Astrocyte (in vitro differentiated cells and primary cell): ENCODE measurements at regions not wholly inside any gene's neighbourhood (a gene's known extent, or its start where the extent isn't known, plus 50 kb on each side); places are given as distances from the start of the nearest gene placed in this dataset.

Experiments used
- DNase-seq: peaks from one replicate; pipeline ENCODE4 v3.0.0-alpha.2; 2010; ENCODE audit warnings: low read depth
- FAIRE-seq: peaks from 2 replicates; lab custom pipeline; 2011; peaks lifted over from hg19 to GRCh38; lab: Jason Lieb, UNC
- H2AFZ ChIP-seq: 2 replicates; pipeline ENCODE4 v1.6.0; 2012; ENCODE audit warnings: low read depth, low read length, inconsistent platforms
- H3K27ac ChIP-seq: 2 replicates; pipeline ENCODE4 v1.5.1; 2011; ENCODE audit warnings: low read depth, low read length, inconsistent platforms
- H3K27me3 ChIP-seq: 2 replicates; pipeline ENCODE4 v1.6.0; 2011; ENCODE audit warnings: low read length, inconsistent platforms; ENCODE audit not compliant: insufficient read depth
- H3K36me3 ChIP-seq: 2 replicates; pipeline ENCODE4 v1.5.1; 2011; ENCODE audit warnings: low read length, inconsistent platforms; ENCODE audit not compliant: insufficient read depth
- H3K4me1 ChIP-seq: 2 replicates; pipeline ENCODE4 v1.5.1; 2011; ENCODE audit warnings: low read length, inconsistent platforms; ENCODE audit not compliant: insufficient read depth
- H3K4me2 ChIP-seq: 2 replicates; pipeline ENCODE4 v1.6.0; 2012; ENCODE audit warnings: low read length, inconsistent platforms
- H3K4me3 ChIP-seq: 2 replicates; pipeline ENCODE4 v1.5.1; 2011; ENCODE audit warnings: low read depth, mild to moderate bottlenecking, low read length, inconsistent platforms; ENCODE audit not compliant: insufficient read depth
- H3K79me2 ChIP-seq: 2 replicates; pipeline ENCODE4 v1.6.0; 2012; ENCODE audit warnings: mild to moderate bottlenecking, low read length, inconsistent platforms; ENCODE audit not compliant: insufficient read depth
- H3K9ac ChIP-seq: 2 replicates; pipeline ENCODE4 v1.6.0; 2012; ENCODE audit warnings: mild to moderate bottlenecking, low read length, inconsistent platforms
- H3K9me3 ChIP-seq: 2 replicates; pipeline ENCODE4 v1.5.1; 2012; ENCODE audit warnings: low read depth, mild to moderate bottlenecking, low read length, inconsistent platforms; ENCODE audit not compliant: insufficient read depth
- H4K20me1 ChIP-seq: 2 replicates; pipeline ENCODE4 v1.6.0; 2012; ENCODE audit warnings: low read length, inconsistent platforms; ENCODE audit not compliant: insufficient read depth
- H3K27ac Mint-ChIP-seq: one replicate; pipeline ENCODE4 v1.8.0; 2021; ENCODE audit warnings: mild to moderate bottlenecking, mixed read lengths; ENCODE audit not compliant: unreplicated experiment
- H3K27me3 Mint-ChIP-seq: one replicate; pipeline ENCODE4 v1.8.0; 2021; ENCODE audit warnings: low read depth, mixed read lengths; ENCODE audit not compliant: unreplicated experiment
- H3K36me3 Mint-ChIP-seq: one replicate; pipeline ENCODE4 v1.8.0; 2021; ENCODE audit warnings: low read depth, mixed read lengths; ENCODE audit not compliant: unreplicated experiment
- H3K4me1 Mint-ChIP-seq: one replicate; pipeline ENCODE4 v1.8.0; 2021; ENCODE audit warnings: low read depth, mixed read lengths; ENCODE audit not compliant: unreplicated experiment
- H3K4me3 Mint-ChIP-seq: one replicate; pipeline ENCODE4 v1.8.0; 2021; ENCODE audit warnings: mild to moderate bottlenecking, moderate library complexity, mixed read lengths; ENCODE audit not compliant: unreplicated experiment
- H3K9me3 Mint-ChIP-seq: one replicate; pipeline ENCODE4 v1.8.0; 2021; ENCODE audit warnings: mild to moderate bottlenecking, mixed read lengths; ENCODE audit not compliant: unreplicated experiment
- EZH2 ChIP-seq: IDR thresholded peaks from 2 replicates; pipeline ENCODE4 v1.6.1; 2012; ENCODE audit warnings: mild to moderate bottlenecking, low read length, inconsistent platforms; ENCODE audit not compliant: insufficient read depth
- TF ChIP-seq, protein P1 (sequence below): IDR thresholded peaks from 2 replicates; pipeline ENCODE4 v1.5.1; 2011; ENCODE audit warnings: low read depth, mild to moderate bottlenecking, inconsistent platforms, low read length, moderate library complexity; ENCODE audit not compliant: insufficient read depth

DNA sequence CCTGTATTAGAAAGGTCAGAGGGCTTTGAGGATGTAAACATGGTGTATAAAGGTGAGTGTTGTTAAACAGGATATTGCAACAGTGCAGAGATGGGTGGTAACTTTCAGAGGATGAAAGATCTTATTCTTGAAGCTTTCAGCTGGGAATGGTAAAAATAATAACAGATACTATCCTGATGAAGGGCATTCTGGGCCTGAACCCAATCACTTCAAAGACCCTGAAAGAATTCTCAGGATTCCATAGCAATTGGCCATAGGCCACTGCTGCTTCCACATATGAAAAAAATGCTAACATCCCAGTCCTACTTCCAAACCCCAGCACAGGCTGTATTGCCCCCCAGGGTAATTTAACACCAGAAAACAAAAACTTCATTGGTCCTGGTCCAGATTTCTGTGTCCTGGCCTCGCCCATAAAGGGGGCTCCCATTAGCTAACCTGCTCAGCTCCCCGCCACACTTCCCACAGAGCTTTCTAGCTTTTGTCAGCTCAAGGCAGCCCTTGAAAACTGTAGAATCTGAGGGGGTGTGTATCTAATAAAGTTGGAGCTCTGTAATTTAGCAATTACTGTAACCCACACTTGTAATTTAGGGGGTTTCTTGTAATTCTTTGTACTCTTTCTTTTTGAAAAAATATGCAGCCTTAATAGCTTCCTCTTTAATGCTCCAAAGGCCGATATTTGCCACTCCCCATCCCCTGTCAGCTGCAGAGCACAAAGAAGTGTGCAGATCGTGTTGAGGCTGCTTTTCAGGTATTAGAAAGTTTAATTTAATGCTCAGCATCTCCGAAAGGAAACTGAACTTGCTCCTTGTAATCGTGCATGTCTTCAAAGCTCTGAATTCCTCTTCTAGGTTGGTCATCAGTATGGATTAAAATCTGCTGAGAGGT, 371.5 kb downstream of the SEC14L1 start:
- H3K9me3 Mint-ChIP-seq, result peaks cover 15% of the 10 kb centered on the region

DNA sequence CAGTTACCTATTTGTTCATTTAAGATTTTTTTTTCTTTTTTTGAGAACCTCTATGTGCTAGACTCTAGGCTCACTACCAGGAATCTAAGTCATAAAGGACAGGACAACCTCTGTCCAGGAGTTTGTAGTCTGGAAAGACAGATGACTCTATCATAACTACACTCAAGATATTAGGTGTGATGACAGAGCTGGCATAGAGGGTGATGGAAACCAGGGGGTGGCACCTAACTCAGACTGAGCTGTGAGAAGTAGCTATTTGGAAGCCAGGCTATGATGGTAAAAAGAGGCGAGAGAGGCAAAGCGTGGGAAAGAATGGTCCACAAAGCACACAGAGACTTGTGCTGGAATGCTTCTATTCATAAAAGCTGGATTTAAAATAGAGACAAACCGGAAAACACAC, 372.3 kb downstream of the SEC14L1 start:
- Histone ChIP-seq H3K27ac (no peak overlapping the region), H2AFZ (no peak overlapping the region), H3K36me3 (no peaks in the 10 kb centered on the region), H3K79me2 (no peaks in the 10 kb centered on the region), H3K9me3 (peaks cover 3% of the 10 kb centered on the region), H3K4me3 (no peak overlapping the region), H3K9ac (no peak overlapping the region), H3K4me1 (no peaks in the 10 kb centered on the region), H4K20me1 (no peaks in the 10 kb centered on the region), H3K4me2 (no peak overlapping the region), H3K27me3 (no peaks in the 10 kb centered on the region)
- TF ChIP-seq EZH2, result no peak
- TF ChIP-seq, protein P1, sequence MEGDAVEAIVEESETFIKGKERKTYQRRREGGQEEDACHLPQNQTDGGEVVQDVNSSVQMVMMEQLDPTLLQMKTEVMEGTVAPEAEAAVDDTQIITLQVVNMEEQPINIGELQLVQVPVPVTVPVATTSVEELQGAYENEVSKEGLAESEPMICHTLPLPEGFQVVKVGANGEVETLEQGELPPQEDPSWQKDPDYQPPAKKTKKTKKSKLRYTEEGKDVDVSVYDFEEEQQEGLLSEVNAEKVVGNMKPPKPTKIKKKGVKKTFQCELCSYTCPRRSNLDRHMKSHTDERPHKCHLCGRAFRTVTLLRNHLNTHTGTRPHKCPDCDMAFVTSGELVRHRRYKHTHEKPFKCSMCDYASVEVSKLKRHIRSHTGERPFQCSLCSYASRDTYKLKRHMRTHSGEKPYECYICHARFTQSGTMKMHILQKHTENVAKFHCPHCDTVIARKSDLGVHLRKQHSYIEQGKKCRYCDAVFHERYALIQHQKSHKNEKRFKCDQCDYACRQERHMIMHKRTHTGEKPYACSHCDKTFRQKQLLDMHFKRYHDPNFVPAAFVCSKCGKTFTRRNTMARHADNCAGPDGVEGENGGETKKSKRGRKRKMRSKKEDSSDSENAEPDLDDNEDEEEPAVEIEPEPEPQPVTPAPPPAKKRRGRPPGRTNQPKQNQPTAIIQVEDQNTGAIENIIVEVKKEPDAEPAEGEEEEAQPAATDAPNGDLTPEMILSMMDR, result no peak
- H3K4me1 Mint-ChIP-seq, result peaks cover 5% of the 10 kb centered on the region
- no peak overlapping the region for H3K4me3 Mint-ChIP-seq
- DNase-seq (no peak), FAIRE-seq (no peak)
- peaks cover 15% of the 10 kb centered on the region for H3K9me3 Mint-ChIP-seq
- no peak overlapping the region for H3K27ac Mint-ChIP-seq
- H3K27me3 Mint-ChIP-seq, result no peaks in the 10 kb centered on the region
- H3K36me3 Mint-ChIP-seq, result peaks cover 1% of the 10 kb centered on the region

More for the DNA sequence above, 371.5 kb downstream of the SEC14L1 start:
- H3K9me3 ChIP-seq, result peaks cover 3% of the 10 kb centered on the region
- H3K4me3 Mint-ChIP-seq, result no peak overlapping the region
- H3K9ac ChIP-seq, result no peak overlapping the region
- no peak overlapping the region for H3K27ac ChIP-seq
- H3K4me1 ChIP-seq, result no peaks in the 10 kb centered on the region
- H2AFZ ChIP-seq, result no peak overlapping the region
- no peaks in the 10 kb centered on the region for H3K27me3 Mint-ChIP-seq
- no peak overlapping the region for H3K4me2 ChIP-seq
- no peaks in the 10 kb centered on the region for H3K27me3 ChIP-seq
- no peak for TF ChIP-seq EZH2
- TF ChIP-seq, protein P1, result no peak
- peaks cover 5% of the 10 kb centered on the region for H3K4me1 Mint-ChIP-seq
- no peaks in the 10 kb centered on the region for H4K20me1 ChIP-seq
- FAIRE-seq (no peak), DNase-seq (no peak)
- no peaks in the 10 kb centered on the region for H3K36me3 ChIP-seq
- H3K36me3 Mint-ChIP-seq, result peaks cover 1% of the 10 kb centered on the region
- no peak overlapping the region for H3K4me3 ChIP-seq
- H3K79me2 ChIP-seq, result no peaks in the 10 kb centered on the region
- no peak overlapping the region for H3K27ac Mint-ChIP-seq

DNA sequence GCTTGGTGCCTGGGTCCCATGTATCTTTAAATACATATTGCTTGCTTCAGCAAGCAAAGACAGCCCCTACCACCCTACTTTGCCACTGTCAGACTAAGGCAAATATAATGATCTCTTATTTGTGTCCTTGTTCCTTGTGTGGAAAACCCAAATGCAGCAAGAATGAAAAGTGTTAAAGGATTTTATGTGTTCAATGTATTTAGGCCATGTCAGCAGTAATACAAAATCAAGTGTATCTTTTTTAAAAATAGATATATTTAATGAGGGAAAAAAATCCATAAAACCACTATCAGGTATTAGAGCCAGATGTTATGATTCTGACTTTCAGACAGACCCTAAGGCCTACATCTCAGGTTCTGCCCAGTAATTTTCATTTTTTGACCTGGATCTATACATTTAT, 374.5 kb downstream of the SEC14L1 start:
- no peak overlapping the region for H2AFZ ChIP-seq
- no peak overlapping the region for H3K4me3 ChIP-seq
- H3K27ac ChIP-seq, result no peak overlapping the region
- peaks cover 19% of the 10 kb centered on the region for H3K9me3 Mint-ChIP-seq
- H3K4me1 ChIP-seq, result no peaks in the 10 kb centered on the region
- FAIRE-seq, result no peak
- peaks cover under 1% of the 10 kb centered on the region for H3K9me3 ChIP-seq
- H3K4me1 Mint-ChIP-seq, result peaks cover 5% of the 10 kb centered on the region
- TF ChIP-seq, protein P1, result no peak
- TF ChIP-seq EZH2, result no peak
- DNase-seq, result no peak
- no peaks in the 10 kb centered on the region for H3K36me3 ChIP-seq
- H3K36me3 Mint-ChIP-seq, result peaks cover 1% of the 10 kb centered on the region
- no peak overlapping the region for H3K9ac ChIP-seq
- no peak overlapping the region for H3K27ac Mint-ChIP-seq
- no peaks in the 10 kb centered on the region for H4K20me1 ChIP-seq
- no peaks in the 10 kb centered on the region for H3K79me2 ChIP-seq
- H3K4me2 ChIP-seq, result no peak overlapping the region
- H3K27me3 ChIP-seq, result no peaks in the 10 kb centered on the region
- H3K27me3 Mint-ChIP-seq, result no peaks in the 10 kb centered on the region
- no peak overlapping the region for H3K4me3 Mint-ChIP-seq
